K562 (cell line): ENCODE measurements at regions not wholly inside any gene's neighbourhood (a gene's known extent, or its start where the extent isn't known, plus 50 kb on each side); places are given as distances from the start of the nearest gene placed in this dataset.

Source experiments
- ATAC-seq: fragments of 200-7000 bp; cut with Tn5 transposase; 3 replicates; pipeline ENCODE4 v1.9.1; 2020; ENCODE audit warnings: moderate library complexity
- BruUV-seq: library from RNA; stranded (reverse); fragments of 400-500 nt; replicated peaks from 2 replicates; lab custom pipeline; 2021; lab: Mats Ljungman, UMichigan
- CTCF ChIA-PET: fragments of 300-600 bp; formaldehyde crosslinking; extraction: SDS; loops from one replicate; lab custom pipeline; 2021; ENCODE audit warnings: low intra/inter-chr PET ratio; lab: Yijun Ruan, JAX
- POLR2A ChIA-PET: fragments of 300-600, 350-650 bp; sonication (Branson Sonifier 250); formaldehyde crosslinking; extraction: SDS; loops from one replicate; lab custom pipeline; 2021; ENCODE audit warnings: antibody characterized with exemption, inconsistent platforms; lab: Yijun Ruan, JAX
- DNase-seq, 4 experiments: peaks; one replicate each; pipeline versions ENCODE4 v3.0.0 to v3.0.0-alpha.2; 2011 to 2018; ENCODE audit warnings: low spot score in 3 of 4, mixed read lengths in 3 of 4; ENCODE audit errors: extremely low read depth in 1 of 4
- FAIRE-seq: peaks from 2 replicates; lab custom pipeline; 2011; peaks lifted over from hg19 to GRCh38; lab: Jason Lieb, UNC
- H2AFZ ChIP-seq: 2 replicates; pipeline ENCODE4 v1.6.0; 2011; ENCODE audit warnings: low read depth, low read length, control low read depth, inconsistent platforms
- H3K27ac ChIP-seq: fragments of 200-600 bp; 3 replicates; pipeline ENCODE4 v1.8.0; 2011; ENCODE audit warnings: low read depth, mild to moderate bottlenecking, control low read depth, inconsistent platforms, low read length, moderate library complexity, mixed read lengths; ENCODE audit errors: extremely low read depth
- H3K27me3 ChIP-seq, 2 experiments: fragments of 300-600 bp in 1 of 2; 2 replicates in 1 of 2; 3 replicates in 1 of 2; pipeline versions ENCODE4 v1.6.0 to v1.8.0; 2011; ENCODE audit warnings: inconsistent platforms in 2 of 2, low read length in 2 of 2, mild to moderate bottlenecking in 1 of 2, mixed read lengths in 1 of 2, moderate library complexity in 1 of 2; ENCODE audit not compliant: control insufficient read depth in 2 of 2, insufficient read depth in 2 of 2
- H3K36me3 ChIP-seq: fragments of 300-600 bp; 3 replicates; pipeline ENCODE4 v1.8.0; 2011; ENCODE audit warnings: mild to moderate bottlenecking, low read length, inconsistent platforms; ENCODE audit not compliant: control insufficient read depth, insufficient read depth
- H3K4me1 ChIP-seq, 2 experiments: fragments of 200-600 bp in 1 of 2; replicated peaks in 1 of 2; 2 replicates in 1 of 2; 3 replicates in 1 of 2; pipeline versions ENCODE4 v1.5.1 to v1.8.0; 2011; ENCODE audit warnings: inconsistent platforms in 2 of 2, low read length in 2 of 2, mild to moderate bottlenecking in 1 of 2, mixed read lengths in 1 of 2, moderate library complexity in 1 of 2; ENCODE audit not compliant: control insufficient read depth in 2 of 2, insufficient read depth in 2 of 2
- H3K4me2 ChIP-seq: 2 replicates; pipeline ENCODE4 v1.6.1; 2011; ENCODE audit warnings: low read length, control low read depth, inconsistent platforms, mixed read lengths; ENCODE audit not compliant: insufficient read depth
- H3K4me3 ChIP-seq: fragments of 200-600 bp; sonication (generic), shearing (Covaris generic); 2 replicates; pipeline ENCODE4 v1.5.1; 2016; ENCODE audit warnings: control low read depth, inconsistent platforms
- H3K79me2 ChIP-seq: fragments of 200-600 bp; 3 replicates; pipeline ENCODE4 v1.8.0; 2011; ENCODE audit warnings: low read length, inconsistent platforms; ENCODE audit not compliant: control insufficient read depth, insufficient read depth
- H3K9ac ChIP-seq, 2 experiments: 2 replicates each; pipeline versions ENCODE4 v1.6.0 to v1.6.1; 2011; ENCODE audit warnings: low read depth in 2 of 2, low read length in 2 of 2, control low read depth in 1 of 2, inconsistent platforms in 1 of 2, mild to moderate bottlenecking in 1 of 2, mixed read lengths in 1 of 2; ENCODE audit not compliant: insufficient read depth in 1 of 2
- H3K9me1 ChIP-seq: one replicate; pipeline ENCODE4 v1.6.0; 2011; ENCODE audit warnings: inconsistent platforms, mild to moderate bottlenecking, low read length, moderate library complexity; ENCODE audit not compliant: control insufficient read depth, insufficient read depth
- H3K9me3 ChIP-seq: replicated peaks from 2 replicates; pipeline ENCODE4 v1.5.1; 2011; ENCODE audit warnings: low read depth, low read length, inconsistent platforms; ENCODE audit not compliant: control insufficient read depth, insufficient read depth
- H4K20me1 ChIP-seq: replicated peaks from 2 replicates; pipeline ENCODE4 v1.6.1; 2011; ENCODE audit warnings: low read length, inconsistent platforms, mixed read lengths; ENCODE audit not compliant: control insufficient read depth, insufficient read depth
- EWSR1 ChIP-seq: fragments of 450-650 bp; IDR thresholded peaks from 2 replicates; pipeline ENCODE4 v1.6.1; 2018; ENCODE audit warnings: borderline replicate concordance, mild to moderate bottlenecking, low read depth, moderate library complexity; ENCODE audit not compliant: partially characterized antibody
- KAT2B ChIP-seq: IDR thresholded peaks from one replicate; pipeline ENCODE4 v1.6.1; 2012; ENCODE audit warnings: low read depth, mild to moderate bottlenecking, control low read depth, inconsistent platforms, low read length, moderate library complexity
- NFIC ChIP-seq: fragments of 450-650 bp; IDR thresholded peaks from 2 replicates; pipeline ENCODE4 v1.6.1; 2017; ENCODE audit warnings: mild to moderate bottlenecking, inconsistent platforms
- NFYB ChIP-seq: IDR thresholded peaks from 2 replicates; pipeline ENCODE4 v1.6.1; 2011; ENCODE audit warnings: mild to moderate bottlenecking, moderate library complexity; ENCODE audit not compliant: insufficient read length; ENCODE audit errors: extremely low read depth
- RBM34 ChIP-seq: fragments of 200-400 bp; formaldehyde crosslinking; IDR thresholded peaks from 2 replicates; pipeline ENCODE4 v1.6.1; 2018; ENCODE audit warnings: low read length, borderline replicate concordance; ENCODE audit not compliant: insufficient read depth
- TAF15 ChIP-seq: fragments of 200-400 bp; formaldehyde crosslinking; IDR thresholded peaks from 2 replicates; pipeline ENCODE4 v1.6.1; 2017; ENCODE audit warnings: mild to moderate bottlenecking, low read depth, low read length, moderate library complexity
- ZNF133 ChIP-seq: fragments of 250-450 bp; sonication (Bioruptor Pico); IDR thresholded peaks from 2 replicates; pipeline ENCODE4 v1.4.0; 2020; ENCODE audit warnings: mild to moderate bottlenecking
- ZNF3 ChIP-seq: fragments of 250-450 bp; sonication (Bioruptor Pico); IDR thresholded peaks from 2 replicates; pipeline ENCODE4 v1.5.0; 2021; ENCODE audit warnings: mild to moderate bottlenecking, moderate library complexity
- ZNF444 ChIP-seq: fragments of 250-450 bp; sonication (Bioruptor Pico); IDR thresholded peaks from 2 replicates; pipeline ENCODE4 v1.4.0; 2020; ENCODE audit warnings: mild to moderate bottlenecking, moderate library complexity
- ZNF644 ChIP-seq: fragments of 200-800 bp; sonication (Bioruptor generic); IDR thresholded peaks from 2 replicates; pipeline ENCODE4 v1.6.1; 2016; ENCODE audit warnings: low read depth, missing genetic modification characterization, missing compliant biosample characterization
- ZNF785 ChIP-seq: fragments of 250-450 bp; sonication (Bioruptor Pico); IDR thresholded peaks from 2 replicates; pipeline ENCODE4 v1.4.0; 2020; ENCODE audit warnings: mild to moderate bottlenecking
- in situ Hi-C: fragments of 300-500 bp; cut with MboI; formaldehyde crosslinking; loops from 4 replicates; pipeline ENCODE4 v1.15.0; 2018; ENCODE audit warnings: inconsistent platforms, mixed read lengths
- intact Hi-C: fragments of 100-400 bp; cut with micrococcal nuclease; formaldehyde crosslinking; loops from 2 replicates; pipeline ENCODE4 v1.14.2; 2022
- TF ChIP-seq, protein P1 (sequence below): fragments of 250-450 bp; sonication (Bioruptor Pico); IDR thresholded peaks from 2 replicates; pipeline ENCODE4 v1.8.0; 2022; ENCODE audit warnings: moderate library complexity, mild to moderate bottlenecking, inconsistent platforms
- TF ChIP-seq, protein P2 (sequence below): fragments of 250-450 bp; sonication (Bioruptor Pico); IDR thresholded peaks from 2 replicates; pipeline ENCODE4 v1.4.0; 2020; ENCODE audit warnings: mild to moderate bottlenecking, moderate library complexity
- TF ChIP-seq, protein P3 (sequence below): fragments of 250-450 bp; sonication (Bioruptor Pico); IDR thresholded peaks from 2 replicates; pipeline ENCODE4 v1.5.0; 2022; ENCODE audit warnings: mild to moderate bottlenecking
- TF ChIP-seq, protein P4 (sequence below): fragments of 250-450 bp; sonication (Bioruptor Pico); IDR thresholded peaks from 2 replicates; pipeline ENCODE4 v1.6.1; 2021; ENCODE audit warnings: mild to moderate bottlenecking

DNA sequence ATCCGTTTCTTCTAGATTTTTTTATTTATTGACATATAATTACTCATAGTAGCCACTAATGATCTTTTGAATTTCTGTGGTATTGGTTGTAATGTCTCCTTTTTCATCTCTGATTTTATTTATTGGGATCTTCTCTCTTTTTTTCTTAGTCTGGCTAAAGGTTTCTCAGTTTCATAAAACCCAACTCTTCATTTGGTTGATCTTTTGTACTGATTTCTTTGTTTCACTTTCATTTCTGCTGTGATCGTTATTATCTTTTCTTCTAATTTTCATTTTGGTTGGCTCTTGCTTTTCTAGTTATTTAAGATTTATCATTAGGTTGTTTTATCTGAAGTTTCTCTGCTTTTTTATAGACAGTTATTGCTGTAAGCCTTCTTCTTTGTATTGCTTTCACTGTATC lies 463.6 kb upstream of the CRIM1 start (continued):
- TF ChIP-seq, protein P1, sequence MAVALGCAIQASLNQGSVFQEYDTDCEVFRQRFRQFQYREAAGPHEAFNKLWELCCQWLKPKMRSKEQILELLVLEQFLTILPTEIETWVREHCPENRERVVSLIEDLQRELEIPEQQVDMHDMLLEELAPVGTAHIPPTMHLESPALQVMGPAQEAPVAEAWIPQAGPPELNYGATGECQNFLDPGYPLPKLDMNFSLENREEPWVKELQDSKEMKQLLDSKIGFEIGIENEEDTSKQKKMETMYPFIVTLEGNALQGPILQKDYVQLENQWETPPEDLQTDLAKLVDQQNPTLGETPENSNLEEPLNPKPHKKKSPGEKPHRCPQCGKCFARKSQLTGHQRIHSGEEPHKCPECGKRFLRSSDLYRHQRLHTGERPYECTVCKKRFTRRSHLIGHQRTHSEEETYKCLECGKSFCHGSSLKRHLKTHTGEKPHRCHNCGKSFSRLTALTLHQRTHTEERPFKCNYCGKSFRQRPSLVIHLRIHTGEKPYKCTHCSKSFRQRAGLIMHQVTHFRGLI (CRISPR knock-in tag): no peak
- TF ChIP-seq TAF15: no peak
- TF ChIP-seq, protein P2, sequence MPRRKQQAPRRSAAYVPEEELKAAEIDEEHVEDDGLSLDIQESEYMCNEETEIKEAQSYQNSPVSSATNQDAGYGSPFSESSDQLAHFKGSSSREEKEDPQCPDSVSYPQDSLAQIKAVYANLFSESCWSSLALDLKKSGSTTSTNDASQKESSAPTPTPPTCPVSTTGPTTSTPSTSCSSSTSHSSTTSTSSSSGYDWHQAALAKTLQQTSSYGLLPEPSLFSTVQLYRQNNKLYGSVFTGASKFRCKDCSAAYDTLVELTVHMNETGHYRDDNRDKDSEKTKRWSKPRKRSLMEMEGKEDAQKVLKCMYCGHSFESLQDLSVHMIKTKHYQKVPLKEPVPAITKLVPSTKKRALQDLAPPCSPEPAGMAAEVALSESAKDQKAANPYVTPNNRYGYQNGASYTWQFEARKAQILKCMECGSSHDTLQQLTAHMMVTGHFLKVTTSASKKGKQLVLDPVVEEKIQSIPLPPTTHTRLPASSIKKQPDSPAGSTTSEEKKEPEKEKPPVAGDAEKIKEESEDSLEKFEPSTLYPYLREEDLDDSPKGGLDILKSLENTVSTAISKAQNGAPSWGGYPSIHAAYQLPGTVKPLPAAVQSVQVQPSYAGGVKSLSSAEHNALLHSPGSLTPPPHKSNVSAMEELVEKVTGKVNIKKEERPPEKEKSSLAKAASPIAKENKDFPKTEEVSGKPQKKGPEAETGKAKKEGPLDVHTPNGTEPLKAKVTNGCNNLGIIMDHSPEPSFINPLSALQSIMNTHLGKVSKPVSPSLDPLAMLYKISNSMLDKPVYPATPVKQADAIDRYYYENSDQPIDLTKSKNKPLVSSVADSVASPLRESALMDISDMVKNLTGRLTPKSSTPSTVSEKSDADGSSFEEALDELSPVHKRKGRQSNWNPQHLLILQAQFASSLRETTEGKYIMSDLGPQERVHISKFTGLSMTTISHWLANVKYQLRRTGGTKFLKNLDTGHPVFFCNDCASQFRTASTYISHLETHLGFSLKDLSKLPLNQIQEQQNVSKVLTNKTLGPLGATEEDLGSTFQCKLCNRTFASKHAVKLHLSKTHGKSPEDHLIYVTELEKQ (CRISPR knock-in tag): no peak
- TF ChIP-seq, all 486 proteins: peak for 0

DNA sequence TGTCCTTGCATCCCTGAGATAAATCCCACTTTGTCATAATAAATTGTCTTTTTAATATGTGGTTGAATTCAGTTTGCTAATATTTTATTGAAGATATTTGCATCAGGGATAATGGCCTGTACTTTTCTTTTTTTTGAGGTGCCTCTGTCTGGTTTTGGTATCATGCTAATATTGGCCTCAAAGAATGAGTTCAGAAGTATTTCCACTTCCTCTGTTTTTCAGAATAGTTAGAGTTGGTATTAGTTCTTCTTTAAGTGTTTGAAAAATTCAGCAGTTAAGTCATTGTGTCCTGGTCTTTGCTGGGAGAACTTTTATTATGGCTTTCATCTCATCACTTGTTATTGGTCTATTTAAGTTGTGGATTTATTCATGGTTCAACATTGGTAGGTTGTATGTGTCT lies 464.1 kb upstream of the CRIM1 start:
- Histone ChIP-seq H3K79me2 (no peaks in the 10 kb centered on the region), H3K27me3 (no peaks in the 10 kb centered on the region), H4K20me1 (no peaks in the 10 kb centered on the region), H3K36me3 (no peaks in the 10 kb centered on the region), H2AFZ (no peak overlapping the region), H3K4me2 (no peak overlapping the region), H3K27ac (no peak overlapping the region), H3K9me1 (no peaks in the 10 kb centered on the region), H3K4me3 (no peak overlapping the region), H3K4me1 (no peaks in the 10 kb centered on the region), H3K9ac (no peak overlapping the region), H3K9me3 (no peaks in the 10 kb centered on the region)
- intact Hi-C loops: no loop called here
- ATAC-seq: no peak
- no TSS peak for BruUV-seq
- no peak for FAIRE-seq
- DNase-seq: no peak
- ChIA-PET POLR2A (no interaction called here), CTCF (no interaction called here)
- in situ Hi-C loops: no loop called here
- no peak for TF ChIP-seq RBM34
- TF ChIP-seq ZNF3 (CRISPR knock-in tag): no peak
- no peak for TF ChIP-seq NFYB
- TF ChIP-seq ZNF644 (tag): no peak
- TF ChIP-seq ZNF444 (CRISPR knock-in tag): no peak
- TF ChIP-seq ZNF133 (CRISPR knock-in tag): no peak
- TF ChIP-seq, protein P3, sequence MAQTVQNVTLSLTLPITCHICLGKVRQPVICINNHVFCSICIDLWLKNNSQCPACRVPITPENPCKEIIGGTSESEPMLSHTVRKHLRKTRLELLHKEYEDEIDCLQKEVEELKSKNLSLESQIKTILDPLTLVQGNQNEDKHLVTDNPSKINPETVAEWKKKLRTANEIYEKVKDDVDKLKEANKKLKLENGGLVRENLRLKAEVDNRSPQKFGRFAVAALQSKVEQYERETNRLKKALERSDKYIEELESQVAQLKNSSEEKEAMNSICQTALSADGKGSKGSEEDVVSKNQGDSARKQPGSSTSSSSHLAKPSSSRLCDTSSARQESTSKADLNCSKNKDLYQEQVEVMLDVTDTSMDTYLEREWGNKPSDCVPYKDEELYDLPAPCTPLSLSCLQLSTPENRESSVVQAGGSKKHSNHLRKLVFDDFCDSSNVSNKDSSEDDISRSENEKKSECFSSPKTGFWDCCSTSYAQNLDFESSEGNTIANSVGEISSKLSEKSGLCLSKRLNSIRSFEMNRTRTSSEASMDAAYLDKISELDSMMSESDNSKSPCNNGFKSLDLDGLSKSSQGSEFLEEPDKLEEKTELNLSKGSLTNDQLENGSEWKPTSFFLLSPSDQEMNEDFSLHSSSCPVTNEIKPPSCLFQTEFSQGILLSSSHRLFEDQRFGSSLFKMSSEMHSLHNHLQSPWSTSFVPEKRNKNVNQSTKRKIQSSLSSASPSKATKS (CRISPR knock-in tag): no peak
- TF ChIP-seq KAT2B: no peak
- TF ChIP-seq ZNF785 (CRISPR knock-in tag): no peak
- TF ChIP-seq, protein P4, sequence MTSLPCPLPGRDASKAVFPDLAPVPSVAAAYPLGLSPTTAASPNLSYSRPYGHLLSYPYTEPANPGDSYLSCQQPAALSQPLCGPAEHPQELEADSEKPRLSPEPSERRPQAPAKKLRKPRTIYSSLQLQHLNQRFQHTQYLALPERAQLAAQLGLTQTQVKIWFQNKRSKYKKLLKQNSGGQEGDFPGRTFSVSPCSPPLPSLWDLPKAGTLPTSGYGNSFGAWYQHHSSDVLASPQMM: no peak
- TF ChIP-seq NFIC: no peak
- TF ChIP-seq EWSR1: no peak
